ENCODE measurements at regions not wholly inside any gene's neighbourhood (a gene's known extent, or its start where the extent isn't known, plus 50 kb on each side); places are given as distances from the start of the nearest gene placed in this dataset.

DNA sequence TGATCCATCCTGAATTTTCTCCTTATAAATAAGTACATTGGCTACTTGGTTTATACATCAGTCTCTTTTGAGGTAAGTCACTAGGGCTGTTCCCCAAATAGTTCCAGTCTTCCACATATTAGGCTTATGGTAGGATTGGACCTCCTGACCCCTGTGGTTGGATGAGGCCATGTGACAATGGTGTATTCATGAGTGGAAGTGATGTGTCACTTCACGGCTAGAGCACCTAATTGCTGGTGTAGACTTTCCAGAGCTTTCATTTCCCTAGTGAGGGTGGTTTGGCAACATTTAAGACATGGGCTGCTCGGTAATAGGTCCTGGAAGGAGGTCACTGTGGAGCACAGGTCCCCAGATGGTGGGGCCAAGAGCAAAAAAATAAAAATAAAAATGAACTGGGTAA lies 141.2 kb upstream of the ABCB5 start:
- Histone ChIP-seq H3K4me2 (ENCODE audit: low read depth, low read length, poor library complexity, severe bottlenecking) (no peak overlapping the region), H3K9ac (ENCODE audit: low read depth, low read length, poor library complexity, severe bottlenecking) (no peak overlapping the region), H3K36me3 (ENCODE audit: insufficient read depth, low read length) (no peaks in the 10 kb centered on the region), H3K9me2 (replicated peaks; ENCODE audit: low read depth, low read length) (no peaks in the 10 kb centered on the region), H2AFZ (ENCODE audit: low read length) (no peak overlapping the region), H3K79me2 (ENCODE audit: insufficient read depth, low read length) (no peaks in the 10 kb centered on the region), H3K4me3 (ENCODE audit: low read length, poor library complexity, severe bottlenecking) (no peak overlapping the region), H3K4me1 (ENCODE audit: insufficient read depth, low read length, poor library complexity, severe bottlenecking) (peaks cover 16% of the 10 kb centered on the region), H4K20me1 (ENCODE audit: insufficient read depth, low read length, poor library complexity, severe bottlenecking) (no peaks in the 10 kb centered on the region), H3K27me3 (ENCODE audit: insufficient read depth, low read length, poor library complexity, severe bottlenecking) (no peaks in the 10 kb centered on the region), H3K9me3 (ENCODE audit: insufficient read depth, low read depth, low read length) (no peaks in the 10 kb centered on the region), H3F3A (ENCODE audit: low read depth) (no peaks in the 10 kb centered on the region)
- TF ChIP-seq CTCF (conservative IDR thresholded peaks at IDR 0.05; ENCODE audit: low read length) (no peak), EZH2phosphoT487 (IDR thresholded peaks at IDR 0.05; ENCODE audit: borderline replicate concordance) (no peak)

GRCh38 chr7:20475756-20476155 lies 139.7 kb upstream of the ABCB5 start:
- Histone ChIP-seq H3K36me3 (ENCODE audit: insufficient read depth, low read length) (no peaks in the 10 kb centered on the region), H3K4me3 (ENCODE audit: low read length, poor library complexity, severe bottlenecking) (no peak overlapping the region), H4K20me1 (ENCODE audit: insufficient read depth, low read length, poor library complexity, severe bottlenecking) (no peaks in the 10 kb centered on the region), H3K4me1 (ENCODE audit: insufficient read depth, low read length, poor library complexity, severe bottlenecking) (peaks cover 16% of the 10 kb centered on the region), H3K79me2 (ENCODE audit: insufficient read depth, low read length) (no peaks in the 10 kb centered on the region), H3K27me3 (ENCODE audit: insufficient read depth, low read length, poor library complexity, severe bottlenecking) (no peaks in the 10 kb centered on the region), H2AFZ (ENCODE audit: low read length) (peak overlapping the region; percentile 62), H3K9me3 (ENCODE audit: insufficient read depth, low read depth, low read length) (no peaks in the 10 kb centered on the region), H3K9me2 (replicated peaks; ENCODE audit: low read depth, low read length) (no peaks in the 10 kb centered on the region), H3K9ac (ENCODE audit: low read depth, low read length, poor library complexity, severe bottlenecking) (no peak overlapping the region), H3F3A (ENCODE audit: low read depth) (no peaks in the 10 kb centered on the region), H3K4me2 (ENCODE audit: low read depth, low read length, poor library complexity, severe bottlenecking) (peak overlapping the region; percentile 13)
- TF ChIP-seq EZH2phosphoT487 (IDR thresholded peaks at IDR 0.05; ENCODE audit: borderline replicate concordance) (no peak), CTCF (conservative IDR thresholded peaks at IDR 0.05; ENCODE audit: low read length) (no peak)

GRCh38 chr7:20477067-20477466 lies 138.4 kb upstream of the ABCB5 start:
- H3K9me2 ChIP-seq (replicated peaks; ENCODE audit: low read depth, low read length) = no peaks in the 10 kb centered on the region
- no peaks in the 10 kb centered on the region for H3K79me2 ChIP-seq (ENCODE audit: insufficient read depth, low read length)
- H3K36me3 ChIP-seq (ENCODE audit: insufficient read depth, low read length) = no peaks in the 10 kb centered on the region
- H3K4me2 ChIP-seq (ENCODE audit: low read depth, low read length, poor library complexity, severe bottlenecking) = no peak overlapping the region
- no peaks in the 10 kb centered on the region for H4K20me1 ChIP-seq (ENCODE audit: insufficient read depth, low read length, poor library complexity, severe bottlenecking)
- H3K9ac ChIP-seq (ENCODE audit: low read depth, low read length, poor library complexity, severe bottlenecking) = no peak overlapping the region
- H3K9me3 ChIP-seq (ENCODE audit: insufficient read depth, low read depth, low read length) = no peaks in the 10 kb centered on the region
- H3K4me1 ChIP-seq (ENCODE audit: insufficient read depth, low read length, poor library complexity, severe bottlenecking) = peaks cover 16% of the 10 kb centered on the region
- H3K27me3 ChIP-seq (ENCODE audit: insufficient read depth, low read length, poor library complexity, severe bottlenecking) = no peaks in the 10 kb centered on the region
- TF ChIP-seq CTCF (conservative IDR thresholded peaks at IDR 0.05; ENCODE audit: low read length) = no peak
- H3F3A ChIP-seq (ENCODE audit: low read depth) = no peaks in the 10 kb centered on the region
- H3K4me3 ChIP-seq (ENCODE audit: low read length, poor library complexity, severe bottlenecking) = no peak overlapping the region
- H2AFZ ChIP-seq (ENCODE audit: low read length) = no peak overlapping the region

All from Loucy (cell line).